Cardiac muscle cell (in vitro differentiated cells and primary cell): ENCODE measurements at regions not wholly inside any gene's neighbourhood (a gene's known extent, or its start where the extent isn't known, plus 50 kb on each side); places are given as distances from the start of the nearest gene placed in this dataset.

Source experiments
- DNase-seq, 2 donors: peaks; one replicate each; pipeline versions ENCODE4 v3.0.0 to v3.0.0-alpha.2; 2010 to 2017; ENCODE audit warnings: low read depth in 1 of 2, low spot score in 1 of 2
- H3K27ac ChIP-seq: fragments of 200-600 bp; sonication (generic); 2 replicates; pipeline ENCODE4 v1.5.1; 2016
- H3K27me3 ChIP-seq: fragments of 200-600 bp; sonication (generic); 2 replicates; pipeline ENCODE4 v1.6.0; 2016; ENCODE audit warnings: control low read depth
- H3K36me3 ChIP-seq: fragments of 200-600 bp; sonication (generic); 2 replicates; pipeline ENCODE4 v1.5.1; 2016; ENCODE audit warnings: control low read depth
- H3K4me1 ChIP-seq: fragments of 200-600 bp; sonication (generic); 2 replicates; pipeline ENCODE4 v1.8.1; 2017; ENCODE audit warnings: low read depth, mild to moderate bottlenecking, mixed run types
- H3K4me3 ChIP-seq: fragments of 200-600 bp; sonication (generic); 2 replicates; pipeline ENCODE4 v1.5.1; 2016; ENCODE audit warnings: mild to moderate bottlenecking
- H3K9me3 ChIP-seq: fragments of 200-600 bp; sonication (generic); 2 replicates; pipeline ENCODE4 v1.5.1; 2017; ENCODE audit warnings: low read depth, mild to moderate bottlenecking, control low read depth
- TF ChIP-seq, protein P1 (sequence below): IDR thresholded peaks from 2 replicates; pipeline ENCODE4 v1.5.1; 2012; ENCODE audit warnings: low read depth, mild to moderate bottlenecking, low read length

DNA sequence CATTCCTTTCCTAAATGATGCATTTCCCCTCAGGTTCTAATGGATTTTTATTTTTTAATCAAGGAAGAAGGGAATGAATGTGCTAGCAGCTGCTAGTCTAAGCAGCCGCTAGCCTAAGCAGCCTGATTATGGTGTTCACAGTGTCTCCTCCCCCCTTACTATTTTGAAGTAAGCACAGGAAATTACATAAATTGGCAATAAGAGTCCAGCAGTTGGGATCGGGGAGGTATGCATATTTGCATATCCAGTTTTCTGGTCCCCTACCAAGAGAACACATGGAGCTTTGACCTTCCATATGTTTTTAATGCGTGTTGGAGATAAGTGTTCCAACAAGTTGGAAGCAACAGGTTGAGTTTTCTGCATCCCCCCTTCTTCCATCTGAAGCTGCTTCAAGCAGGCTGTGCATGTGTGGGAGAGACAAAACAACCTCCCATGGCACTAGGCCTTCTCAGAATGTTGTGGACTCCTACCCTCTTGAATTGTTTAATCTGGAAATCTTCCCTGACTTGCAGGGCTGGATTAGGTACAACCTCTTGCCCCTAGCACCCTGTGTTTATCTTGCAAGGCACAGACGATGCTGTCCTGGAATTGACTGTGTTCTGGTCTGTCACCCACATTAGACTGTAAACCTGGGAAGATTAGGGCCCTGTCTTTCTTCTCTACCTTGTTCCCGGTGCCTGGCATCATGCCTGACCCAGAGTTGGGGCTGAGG, 124.8 kb upstream of the LRIG1 start:
- Histone ChIP-seq H3K4me3 (no peak overlapping the region), H3K36me3 (no peaks in the 10 kb centered on the region), H3K27me3 (no peaks in the 10 kb centered on the region), H3K9me3 (no peaks in the 10 kb centered on the region), H3K4me1 (no peaks in the 10 kb centered on the region), H3K27ac (no peak overlapping the region)
- TF ChIP-seq, protein P1, sequence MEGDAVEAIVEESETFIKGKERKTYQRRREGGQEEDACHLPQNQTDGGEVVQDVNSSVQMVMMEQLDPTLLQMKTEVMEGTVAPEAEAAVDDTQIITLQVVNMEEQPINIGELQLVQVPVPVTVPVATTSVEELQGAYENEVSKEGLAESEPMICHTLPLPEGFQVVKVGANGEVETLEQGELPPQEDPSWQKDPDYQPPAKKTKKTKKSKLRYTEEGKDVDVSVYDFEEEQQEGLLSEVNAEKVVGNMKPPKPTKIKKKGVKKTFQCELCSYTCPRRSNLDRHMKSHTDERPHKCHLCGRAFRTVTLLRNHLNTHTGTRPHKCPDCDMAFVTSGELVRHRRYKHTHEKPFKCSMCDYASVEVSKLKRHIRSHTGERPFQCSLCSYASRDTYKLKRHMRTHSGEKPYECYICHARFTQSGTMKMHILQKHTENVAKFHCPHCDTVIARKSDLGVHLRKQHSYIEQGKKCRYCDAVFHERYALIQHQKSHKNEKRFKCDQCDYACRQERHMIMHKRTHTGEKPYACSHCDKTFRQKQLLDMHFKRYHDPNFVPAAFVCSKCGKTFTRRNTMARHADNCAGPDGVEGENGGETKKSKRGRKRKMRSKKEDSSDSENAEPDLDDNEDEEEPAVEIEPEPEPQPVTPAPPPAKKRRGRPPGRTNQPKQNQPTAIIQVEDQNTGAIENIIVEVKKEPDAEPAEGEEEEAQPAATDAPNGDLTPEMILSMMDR: no peak
- peak in 1 of 2 donors; percentile 45 for DNase-seq

DNA sequence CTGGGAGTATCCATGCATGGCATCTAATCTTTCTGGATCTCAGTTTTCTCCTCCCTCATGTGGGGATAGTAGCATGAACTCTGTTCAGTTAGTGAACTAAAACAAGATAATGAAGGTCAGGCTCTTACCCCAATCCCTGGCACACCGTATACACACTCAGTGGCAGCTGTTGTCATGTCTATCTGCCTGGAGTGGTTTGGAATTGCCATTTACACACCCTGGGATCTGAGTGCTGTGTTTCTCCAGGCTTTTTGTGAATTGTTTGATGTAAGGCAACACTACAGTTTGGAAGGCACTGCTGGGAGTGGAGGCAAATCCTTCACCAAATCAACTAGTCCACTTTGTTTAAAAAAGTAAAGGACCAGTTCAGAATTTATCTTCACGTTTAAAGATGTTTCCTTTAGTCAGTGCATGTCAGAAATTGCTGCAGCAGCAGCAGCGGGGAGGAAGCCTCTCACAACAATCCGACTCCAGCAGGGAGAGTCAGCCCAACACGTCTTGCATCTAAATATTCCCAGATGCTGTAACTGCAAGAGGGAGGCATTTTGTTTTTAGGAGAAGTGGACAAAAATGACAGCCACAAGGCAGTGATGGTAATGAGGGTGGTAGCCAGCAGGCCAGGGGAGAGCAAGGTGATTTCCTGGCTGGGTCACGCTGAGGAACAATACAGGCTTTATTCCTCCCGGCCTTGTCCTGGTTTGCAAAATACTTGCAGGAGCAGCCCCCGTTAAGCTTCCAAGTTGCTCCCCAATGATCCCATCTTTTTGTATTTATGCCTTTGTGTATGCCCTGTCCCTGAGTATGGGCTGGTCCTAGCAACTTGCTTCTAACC, 128.5 kb upstream of the LRIG1 start:
- no peak for DNase-seq
- TF ChIP-seq, protein P1: no peak
- Histone ChIP-seq H3K4me3 (no peak overlapping the region), H3K27ac (no peak overlapping the region), H3K9me3 (no peaks in the 10 kb centered on the region), H3K27me3 (no peaks in the 10 kb centered on the region), H3K4me1 (no peaks in the 10 kb centered on the region), H3K36me3 (no peaks in the 10 kb centered on the region)

DNA sequence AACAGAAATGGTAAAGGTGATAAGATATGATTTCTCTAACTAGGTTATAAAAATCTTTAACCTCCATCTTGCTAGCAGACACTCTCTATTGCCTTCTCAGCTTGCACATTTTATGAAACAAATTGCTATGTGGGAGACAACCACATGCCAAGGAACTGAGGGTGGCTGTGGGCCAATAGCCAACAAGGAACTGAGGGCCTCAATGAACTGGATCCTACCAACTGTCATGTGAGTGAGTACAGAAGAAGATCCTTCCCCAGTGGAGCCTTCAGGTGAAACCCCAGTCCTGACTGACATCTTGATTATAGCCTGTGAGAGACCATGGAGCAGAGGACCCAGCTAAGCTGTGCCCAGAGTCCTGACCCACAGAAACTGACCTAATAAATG, 129.2 kb upstream of the LRIG1 start:
- TF ChIP-seq, protein P1: no peak
- Histone ChIP-seq H3K9me3 (no peaks in the 10 kb centered on the region), H3K4me1 (no peaks in the 10 kb centered on the region), H3K27me3 (no peaks in the 10 kb centered on the region), H3K27ac (no peak overlapping the region), H3K36me3 (no peaks in the 10 kb centered on the region), H3K4me3 (no peak overlapping the region)
- DNase-seq: peak in 1 of 2 donors; percentile 5

DNA sequence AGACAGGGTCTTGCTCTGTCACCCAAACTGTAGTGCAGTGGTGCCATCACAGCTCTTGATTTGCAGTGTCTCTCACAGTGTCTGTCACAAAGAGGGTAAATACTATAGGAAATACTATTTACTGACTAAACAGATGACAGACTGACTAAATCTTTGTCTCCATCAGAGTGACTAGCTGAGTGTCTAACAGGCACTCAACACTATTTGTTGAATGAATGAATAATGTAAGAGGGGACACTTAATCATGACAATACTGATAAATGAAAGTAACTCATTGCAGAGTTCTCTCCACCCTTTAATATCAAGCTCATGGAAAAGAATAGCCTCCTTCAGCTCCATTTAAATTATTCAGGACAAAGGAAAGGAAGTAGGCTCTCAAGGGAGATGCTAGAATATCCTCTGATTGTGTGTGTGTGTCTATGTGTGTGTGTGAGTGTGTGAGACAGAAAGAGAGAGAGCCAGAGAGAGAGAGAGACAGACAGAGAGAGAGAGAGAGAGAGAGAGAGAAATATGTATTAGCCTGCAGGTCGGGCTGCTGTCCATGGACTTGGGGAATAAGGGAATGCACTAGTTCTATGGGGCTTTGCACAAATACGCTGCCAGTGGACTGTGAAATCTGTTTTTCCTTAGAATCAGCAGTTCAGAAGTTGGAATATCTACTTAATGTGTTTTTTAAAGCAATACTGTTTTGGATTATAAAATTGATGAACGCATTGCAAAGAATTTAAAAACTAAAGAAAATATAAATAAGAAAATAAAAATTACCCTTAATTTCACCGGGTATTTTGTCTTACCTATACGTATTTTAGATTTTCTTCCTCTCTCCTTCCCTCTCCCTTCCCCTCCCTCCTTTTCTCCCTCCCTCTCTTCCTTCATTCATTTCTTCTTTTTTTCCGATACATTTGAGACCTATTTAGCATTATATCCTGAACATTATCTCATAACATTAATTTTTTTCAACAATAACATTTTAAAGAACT, 132.9 kb upstream of the LRIG1 start:
- Histone ChIP-seq H3K27ac (no peak overlapping the region), H3K27me3 (no peaks in the 10 kb centered on the region), H3K36me3 (no peaks in the 10 kb centered on the region), H3K4me1 (no peaks in the 10 kb centered on the region), H3K9me3 (no peaks in the 10 kb centered on the region), H3K4me3 (no peak overlapping the region)
- no peak for DNase-seq
- TF ChIP-seq, protein P1: no peak

DNA sequence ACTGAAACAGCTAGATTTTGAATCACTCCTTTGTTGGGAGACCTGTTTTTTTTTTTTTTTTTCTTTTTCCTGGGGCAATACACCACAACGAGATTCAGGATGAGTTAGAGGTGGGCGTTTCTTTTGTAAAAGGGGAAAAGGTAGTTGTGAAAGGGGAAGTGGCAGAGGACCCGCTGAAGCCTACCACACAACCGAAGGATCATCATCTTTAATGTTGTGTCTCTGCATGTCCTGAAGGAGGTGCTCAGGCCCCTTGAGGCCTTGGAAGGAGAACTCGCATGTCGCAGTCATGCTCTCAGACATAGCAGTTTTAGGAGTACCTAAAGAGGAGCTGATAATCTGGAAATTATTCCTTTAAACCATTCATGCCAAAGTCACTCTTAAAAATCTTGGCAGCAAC, 137.9 kb upstream of the LRIG1 start:
- no peaks in the 10 kb centered on the region for H3K4me1 ChIP-seq
- H3K36me3 ChIP-seq: no peaks in the 10 kb centered on the region
- no peak overlapping the region for H3K27ac ChIP-seq
- no peak for DNase-seq
- H3K4me3 ChIP-seq: no peak overlapping the region
- no peaks in the 10 kb centered on the region for H3K27me3 ChIP-seq
- TF ChIP-seq, protein P1: no peak
- H3K9me3 ChIP-seq: no peaks in the 10 kb centered on the region
